H1 (cell line): ENCODE measurements at regions not wholly inside any gene's neighbourhood (a gene's known extent, or its start where the extent isn't known, plus 50 kb on each side); places are given as distances from the start of the nearest gene placed in this dataset.

ENCODE experiments used
- JUN ChIP-seq: IDR thresholded peaks from 2 replicates; pipeline ENCODE4 v1.6.1; 2011; ENCODE audit warnings: low read depth, mild to moderate bottlenecking, improper control_type of control experiment, low read length
- KDM4A ChIP-seq: IDR thresholded peaks from one replicate; pipeline ENCODE4 v1.7.1; 2012; ENCODE audit warnings: low read depth, mild to moderate bottlenecking, moderate library complexity, low read length, inconsistent platforms; ENCODE audit not compliant: severe bottlenecking
- POU5F1 ChIP-seq: IDR thresholded peaks from 2 replicates; pipeline ENCODE4 v1.6.1; 2011; ENCODE audit warnings: low read depth, mild to moderate bottlenecking, low read length, moderate library complexity
- RAD21 ChIP-seq, 2 experiments: IDR thresholded peaks in 1 of 2; conservative IDR thresholded peaks in 1 of 2; 2 replicates each; pipeline ENCODE4 v1.6.1; 2011; ENCODE audit warnings: low read depth in 2 of 2, low read length in 2 of 2, improper control_type of control experiment in 1 of 2, inconsistent platforms in 1 of 2, mild to moderate bottlenecking in 1 of 2, moderate library complexity in 1 of 2
- SIRT6 ChIP-seq: IDR thresholded peaks from one replicate; pipeline ENCODE4 v1.7.1; 2012; ENCODE audit warnings: low read length, inconsistent platforms
- SIX5 ChIP-seq: IDR thresholded peaks from 2 replicates; pipeline ENCODE4 v1.6.1; 2011; ENCODE audit warnings: mild to moderate bottlenecking, low read depth, low read length

GRCh38 chr7:155913719-155914118 lies 101.5 kb upstream of the SHH start (continued):
- TF ChIP-seq RAD21 (IDR thresholded peaks at IDR 0.05 in 1 of 2, conservative IDR thresholded peaks at IDR 0.05 in 1 of 2; ENCODE audit: low read depth in 2 of 2, low read length in 2 of 2) (no peak), SIRT6 (no peak), JUN (no peak), KDM4A (no peak), SIX5 (no peak), POU5F1 (no peak)
